PC-9 (cell line): ENCODE measurements at regions not wholly inside any gene's neighbourhood (a gene's known extent, or its start where the extent isn't known, plus 50 kb on each side); places are given as distances from the start of the nearest gene placed in this dataset.
"Not testable (repeated sequence)": the region's sequence is repeated elsewhere in the genome, so short reads cannot be mapped to it uniquely, and the experiment has no call there.

Experiments used
- BruUV-seq: library from RNA; stranded (reverse); fragments of 400-500 nt; replicated peaks from 2 replicates; lab custom pipeline; 2021; lab: Mats Ljungman, UMichigan
- CTCF ChIA-PET: fragments of 300-600 bp; sonication (Branson Sonifier 250); formaldehyde crosslinking; loops from one replicate; lab custom pipeline; 2022; ENCODE audit warnings: antibody characterized with exemption; lab: Charles Lee
- POLR2A ChIA-PET: fragments of 300-600 bp; sonication (Branson Sonifier 250); formaldehyde crosslinking; loops from one replicate; lab custom pipeline; 2022; ENCODE audit warnings: antibody characterized with exemption; ENCODE audit not compliant: unreplicated experiment; lab: Charles Lee
- DNase-seq, 2 experiments: peaks; one replicate each; pipeline versions ENCODE4 v3.0.0 to v3.0.0-alpha.2; 2015 to 2022; ENCODE audit warnings: mixed read lengths in 1 of 2
- H2AFZ ChIP-seq: fragments of 200-600 bp; sonication (generic); 2 replicates; pipeline ENCODE4 v1.8.1; 2017; ENCODE audit warnings: antibody characterized with exemption
- H3F3A ChIP-seq: fragments of 200-600 bp; sonication (generic); 2 replicates; pipeline ENCODE4 v1.8.1; 2017; ENCODE audit warnings: antibody characterized with exemption, mild to moderate bottlenecking, low read depth; ENCODE audit not compliant: insufficient read depth
- H3K27ac ChIP-seq: fragments of 200-600 bp; sonication (generic); 2 replicates; pipeline ENCODE4 v1.6.1; 2016; ENCODE audit warnings: mixed run types
- H3K27me3 ChIP-seq: fragments of 200-600 bp; sonication (generic); 2 replicates; pipeline ENCODE4 v1.6.1; 2016; ENCODE audit warnings: low read depth, mixed run types; ENCODE audit not compliant: insufficient read depth
- H3K36me3 ChIP-seq: fragments of 200-600 bp; sonication (generic); 2 replicates; pipeline ENCODE4 v1.6.1; 2016; ENCODE audit warnings: low read depth, mixed run types
- H3K4me1 ChIP-seq: fragments of 200-600 bp; sonication (generic); replicated peaks from 2 replicates; pipeline ENCODE4 v1.6.1; 2016; ENCODE audit warnings: mixed run types; ENCODE audit not compliant: insufficient read depth
- H3K4me2 ChIP-seq: fragments of 200-600 bp; sonication (generic); 2 replicates; pipeline ENCODE4 v1.6.1; 2017; ENCODE audit warnings: mixed run types
- H3K4me3 ChIP-seq: fragments of 200-600 bp; sonication (generic); 2 replicates; pipeline ENCODE4 v1.6.1; 2016; ENCODE audit warnings: mixed run types
- H3K79me2 ChIP-seq: fragments of 200-600 bp; sonication (generic); 2 replicates; pipeline ENCODE4 v1.6.1; 2017; ENCODE audit warnings: low read depth, mixed run types
- H3K9me2 ChIP-seq: fragments of 200-600 bp; sonication (generic); 2 replicates; pipeline ENCODE4 v1.8.1; 2017; ENCODE audit warnings: mild to moderate bottlenecking; ENCODE audit not compliant: insufficient read depth
- H3K9me3 ChIP-seq: fragments of 200-600 bp; sonication (generic); 2 replicates; pipeline ENCODE4 v1.8.1; 2016; ENCODE audit warnings: low read depth; ENCODE audit not compliant: insufficient read depth
- H4K20me1 ChIP-seq: fragments of 200-600 bp; sonication (generic); 2 replicates; pipeline ENCODE4 v1.8.1; 2017; ENCODE audit not compliant: insufficient read depth
- CTCF ChIP-seq: fragments of 200-600 bp; sonication (generic); conservative IDR thresholded peaks from 2 replicates; pipeline ENCODE4 v1.6.1; 2017; ENCODE audit warnings: mixed run types, antibody characterized with exemption, mild to moderate bottlenecking, moderate library complexity
- EZH2 ChIP-seq: fragments of 200-600 bp; sonication (generic); IDR thresholded peaks from 2 replicates; pipeline ENCODE4 v1.8.0; 2017; ENCODE audit warnings: antibody characterized with exemption, low read depth
- intact Hi-C: fragments of 100-400 bp; cut with micrococcal nuclease; formaldehyde crosslinking; loops from one replicate; pipeline ENCODE4 v1.10.0; 2022; ENCODE audit not compliant: unreplicated experiment

- intact Hi-C loops: no loop called here
- BruUV-seq: no TSS peak
- Histone ChIP-seq H3K4me2 (no peak overlapping the region), H3K4me1 (no peaks in the 10 kb centered on the region), H3K36me3 (no peaks in the 10 kb centered on the region), H3K79me2 (no peaks in the 10 kb centered on the region), H3F3A (no peaks in the 10 kb centered on the region), H4K20me1 (no peaks in the 10 kb centered on the region), H3K4me3 (no peak overlapping the region), H2AFZ (no peak overlapping the region), H3K9me2 (no peaks in the 10 kb centered on the region), H3K27me3 (peaks cover 17% of the 10 kb centered on the region; the same call in 1 of the 2 replicates), H3K27ac (no peak overlapping the region), H3K9me3 (no peaks in the 10 kb centered on the region)
- POLR2A ChIA-PET: no interaction called here
- CTCF ChIA-PET: no interaction called here
- no peak for DNase-seq
- no peak for TF ChIP-seq CTCF
- TF ChIP-seq EZH2: no peak
These were observed 60.1 kb upstream of the PEG3 start for GRCh38 chr19:56900573-56901097.

GRCh38 chr19:56905631-56906150, 65.2 kb upstream of the PEG3 start:
- Histone ChIP-seq H3K9me2 (no peaks in the 10 kb centered on the region), H3K27me3 (peaks cover 38% of the 10 kb centered on the region), H3K36me3 (no peaks in the 10 kb centered on the region), H4K20me1 (no peaks in the 10 kb centered on the region), H3K4me3 (no peak overlapping the region), H3K9me3 (no peaks in the 10 kb centered on the region), H3K27ac (no peak overlapping the region), H3K4me1 (no peaks in the 10 kb centered on the region), H3K79me2 (no peaks in the 10 kb centered on the region), H3F3A (no peaks in the 10 kb centered on the region), H2AFZ (no peak overlapping the region), H3K4me2 (no peak overlapping the region)
- DNase-seq: no peak
- no TSS peak for BruUV-seq
- TF ChIP-seq CTCF: no peak
- no peak for TF ChIP-seq EZH2
- intact Hi-C loops: no loop called here
- ChIA-PET CTCF (no interaction called here), POLR2A (no interaction called here)

- BruUV-seq: no TSS peak
- H2AFZ ChIP-seq: no peak overlapping the region
- ChIA-PET POLR2A (no interaction called here), CTCF (no interaction called here)
- H3K4me3 ChIP-seq: no peak overlapping the region
- H3K36me3 ChIP-seq: no peaks in the 10 kb centered on the region
- DNase-seq: no peak
- peaks cover 78% of the 10 kb centered on the region for H3K27me3 ChIP-seq
- H3K9me3 ChIP-seq: no peaks in the 10 kb centered on the region
- no peaks in the 10 kb centered on the region for H3K4me1 ChIP-seq
- H3F3A ChIP-seq: no peaks in the 10 kb centered on the region
- H3K27ac ChIP-seq: no peak overlapping the region
- intact Hi-C loops: no loop called here
- no peaks in the 10 kb centered on the region for H3K79me2 ChIP-seq
- no peak overlapping the region for H3K4me2 ChIP-seq
- H4K20me1 ChIP-seq: no peaks in the 10 kb centered on the region
- H3K9me2 ChIP-seq: no peaks in the 10 kb centered on the region
- TF ChIP-seq EZH2 (no peak), CTCF (no peak)
These were observed 72.0 kb upstream of the PEG3 start for GRCh38 chr19:56912401-56913112.

- BruUV-seq, H3K9me2 ChIP-seq, H3K4me1 ChIP-seq, H3K27ac ChIP-seq, H3K36me3 ChIP-seq, H3K4me3 ChIP-seq, H4K20me1 ChIP-seq, CTCF ChIA-PET, H3K79me2 ChIP-seq, H2AFZ ChIP-seq, intact Hi-C loops, POLR2A ChIA-PET, H3F3A ChIP-seq, DNase-seq, H3K9me3 ChIP-seq, H3K4me2 ChIP-seq: not testable (repeated sequence)
- H3K27me3 ChIP-seq: peaks cover 83% of the 10 kb centered on the region
These were observed 72.6 kb upstream of the PEG3 start for GRCh38 chr19:56913113-56913455.
